MM.1S (cell line): ENCODE measurements at regions not wholly inside any gene's neighbourhood (a gene's known extent, or its start where the extent isn't known, plus 50 kb on each side); places are given as distances from the start of the nearest gene placed in this dataset.

Source experiments
- DNase-seq: peaks from one replicate; pipeline ENCODE4 v3.0.0-alpha.2; 2015
- H2AFZ ChIP-seq: fragments of 300-600 bp; sonication (generic); 2 replicates; pipeline ENCODE4 v1.6.0; 2016; ENCODE audit warnings: antibody characterized with exemption, low read length
- H3F3A ChIP-seq: fragments of 300-600 bp; sonication (generic); 2 replicates; pipeline ENCODE4 v1.6.1; 2016; ENCODE audit warnings: mild to moderate bottlenecking, antibody characterized with exemption, low read length, moderate library complexity, mixed read lengths; ENCODE audit not compliant: insufficient read depth
- H3K27ac ChIP-seq: fragments of 300-600 bp; sonication (generic); 2 replicates; pipeline ENCODE4 v1.5.1; 2016; ENCODE audit warnings: mild to moderate bottlenecking, low read length
- H3K27me3 ChIP-seq: fragments of 300-600 bp; sonication (generic); replicated peaks from 2 replicates; pipeline ENCODE4 v1.6.0; 2016; ENCODE audit warnings: low read length; ENCODE audit not compliant: insufficient read depth
- H3K36me3 ChIP-seq: fragments of 300-600 bp; sonication (generic); replicated peaks from 2 replicates; pipeline ENCODE4 v1.6.1; 2016; ENCODE audit warnings: mild to moderate bottlenecking, low read length, mixed read lengths; ENCODE audit not compliant: insufficient read depth
- H3K4me1 ChIP-seq: fragments of 300-600 bp; sonication (generic); 2 replicates; pipeline ENCODE4 v1.6.1; 2016; ENCODE audit warnings: low read length, mixed read lengths
- H3K4me2 ChIP-seq: fragments of 300-600 bp; sonication (generic); 2 replicates; pipeline ENCODE4 v1.6.0; 2016; ENCODE audit warnings: low read depth, low read length
- H3K4me3 ChIP-seq: fragments of 300-600 bp; sonication (generic); 2 replicates; pipeline ENCODE4 v1.5.1; 2016; ENCODE audit warnings: low read length, mixed read lengths
- H3K79me2 ChIP-seq: fragments of 300-600 bp; sonication (generic); 2 replicates; pipeline ENCODE4 v1.6.1; 2016; ENCODE audit warnings: mixed run types, low read length, mixed read lengths
- H3K9ac ChIP-seq: fragments of 300-600 bp; sonication (generic); 2 replicates; pipeline ENCODE4 v1.6.1; 2016; ENCODE audit warnings: low read length, mixed read lengths
- H3K9me2 ChIP-seq: fragments of 300-600 bp; sonication (generic); replicated peaks from 2 replicates; pipeline ENCODE4 v1.6.1; 2016; ENCODE audit warnings: mild to moderate bottlenecking, low read length, mixed read lengths; ENCODE audit not compliant: insufficient read depth
- H3K9me3 ChIP-seq: fragments of 300-600 bp; sonication (generic); replicated peaks from 2 replicates; pipeline ENCODE4 v1.6.1; 2016; ENCODE audit warnings: mild to moderate bottlenecking, low read length, mixed read lengths; ENCODE audit not compliant: insufficient read depth
- H4K20me1 ChIP-seq: fragments of 300-600 bp; sonication (generic); 2 replicates; pipeline ENCODE4 v1.6.1; 2016; ENCODE audit warnings: mild to moderate bottlenecking, low read length, moderate library complexity, mixed read lengths; ENCODE audit not compliant: insufficient read depth
- EZH2 ChIP-seq: fragments of 300-600 bp; sonication (generic); optimal IDR thresholded peaks from 2 replicates; pipeline ENCODE3; 2017; ENCODE audit warnings: low read depth, mild to moderate bottlenecking, antibody characterized with exemption, low read length, mixed read lengths
- EZH2phosphoT487 ChIP-seq: fragments of 300-600 bp; sonication (generic); IDR thresholded peaks from 2 replicates; pipeline ENCODE4 v1.6.1; 2018; ENCODE audit warnings: antibody characterized with exemption, low read length
- TF ChIP-seq, protein P1 (sequence below): fragments of 300-600 bp; sonication (generic); IDR thresholded peaks from 2 replicates; pipeline ENCODE4 v1.5.1; 2016; ENCODE audit warnings: antibody characterized with exemption, low read length, mixed read lengths

GRCh38 chr14:29463727-29464395 lies 463.8 kb downstream of the PRKD1 start:
- Histone ChIP-seq H3K79me2 (no peaks in the 10 kb centered on the region), H3K27ac (no peak overlapping the region), H3K4me3 (no peak overlapping the region), H4K20me1 (no peaks in the 10 kb centered on the region), H3K36me3 (no peaks in the 10 kb centered on the region), H3K9me3 (no peaks in the 10 kb centered on the region), H3K9ac (no peak overlapping the region), H3K9me2 (no peaks in the 10 kb centered on the region), H3K27me3 (no peaks in the 10 kb centered on the region), H3K4me2 (no peak overlapping the region), H3K4me1 (no peaks in the 10 kb centered on the region), H2AFZ (no peak overlapping the region), H3F3A (no peaks in the 10 kb centered on the region)
- TF ChIP-seq EZH2phosphoT487 = no peak
- no peak for TF ChIP-seq EZH2
- TF ChIP-seq, protein P1, sequence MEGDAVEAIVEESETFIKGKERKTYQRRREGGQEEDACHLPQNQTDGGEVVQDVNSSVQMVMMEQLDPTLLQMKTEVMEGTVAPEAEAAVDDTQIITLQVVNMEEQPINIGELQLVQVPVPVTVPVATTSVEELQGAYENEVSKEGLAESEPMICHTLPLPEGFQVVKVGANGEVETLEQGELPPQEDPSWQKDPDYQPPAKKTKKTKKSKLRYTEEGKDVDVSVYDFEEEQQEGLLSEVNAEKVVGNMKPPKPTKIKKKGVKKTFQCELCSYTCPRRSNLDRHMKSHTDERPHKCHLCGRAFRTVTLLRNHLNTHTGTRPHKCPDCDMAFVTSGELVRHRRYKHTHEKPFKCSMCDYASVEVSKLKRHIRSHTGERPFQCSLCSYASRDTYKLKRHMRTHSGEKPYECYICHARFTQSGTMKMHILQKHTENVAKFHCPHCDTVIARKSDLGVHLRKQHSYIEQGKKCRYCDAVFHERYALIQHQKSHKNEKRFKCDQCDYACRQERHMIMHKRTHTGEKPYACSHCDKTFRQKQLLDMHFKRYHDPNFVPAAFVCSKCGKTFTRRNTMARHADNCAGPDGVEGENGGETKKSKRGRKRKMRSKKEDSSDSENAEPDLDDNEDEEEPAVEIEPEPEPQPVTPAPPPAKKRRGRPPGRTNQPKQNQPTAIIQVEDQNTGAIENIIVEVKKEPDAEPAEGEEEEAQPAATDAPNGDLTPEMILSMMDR = no peak
- no peak for DNase-seq

GRCh38 chr14:29465095-29465494 lies 462.6 kb downstream of the PRKD1 start:
- no peaks in the 10 kb centered on the region for H3K9me2 ChIP-seq
- no peak overlapping the region for H3K4me2 ChIP-seq
- DNase-seq = no peak
- H3K27me3 ChIP-seq = no peaks in the 10 kb centered on the region
- H3K9me3 ChIP-seq = no peaks in the 10 kb centered on the region
- no peak overlapping the region for H2AFZ ChIP-seq
- H3K9ac ChIP-seq = no peak overlapping the region
- H3K36me3 ChIP-seq = no peaks in the 10 kb centered on the region
- H3K79me2 ChIP-seq = no peaks in the 10 kb centered on the region
- H3K4me1 ChIP-seq = no peaks in the 10 kb centered on the region
- no peak for TF ChIP-seq EZH2
- TF ChIP-seq, protein P1 = no peak
- TF ChIP-seq EZH2phosphoT487 = no peak
- H4K20me1 ChIP-seq = no peaks in the 10 kb centered on the region
- no peak overlapping the region for H3K27ac ChIP-seq
- no peak overlapping the region for H3K4me3 ChIP-seq
- no peaks in the 10 kb centered on the region for H3F3A ChIP-seq

DNA sequence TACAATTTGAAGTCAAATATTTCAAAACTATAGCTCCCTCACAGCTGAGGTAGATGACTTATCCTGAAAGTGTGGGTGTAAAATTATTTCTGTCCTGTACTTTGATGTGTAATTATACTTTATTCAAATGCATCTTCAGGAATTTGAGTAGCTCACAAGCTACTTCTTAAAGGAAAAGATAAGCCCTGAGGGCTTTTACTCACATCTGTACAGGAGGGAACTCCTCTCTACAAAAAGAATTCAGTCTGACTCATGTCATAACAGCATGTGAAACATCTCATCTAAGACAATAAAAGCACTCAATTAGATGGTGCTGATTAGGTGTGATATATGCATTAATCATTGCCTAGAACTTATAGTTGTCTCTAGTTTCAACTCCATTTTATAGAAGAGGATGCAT lies 452.0 kb downstream of the PRKD1 start:
- H4K20me1 ChIP-seq = no peaks in the 10 kb centered on the region
- H2AFZ ChIP-seq = no peak overlapping the region
- no peak overlapping the region for H3K4me3 ChIP-seq
- H3K27ac ChIP-seq = no peak overlapping the region
- no peaks in the 10 kb centered on the region for H3K4me1 ChIP-seq
- H3K9me3 ChIP-seq = no peaks in the 10 kb centered on the region
- no peak for DNase-seq
- no peaks in the 10 kb centered on the region for H3K9me2 ChIP-seq
- no peak for TF ChIP-seq EZH2
- TF ChIP-seq, protein P1 = no peak
- no peak for TF ChIP-seq EZH2phosphoT487
- H3K27me3 ChIP-seq = no peaks in the 10 kb centered on the region
- no peak overlapping the region for H3K9ac ChIP-seq
- H3K36me3 ChIP-seq = no peaks in the 10 kb centered on the region
- no peaks in the 10 kb centered on the region for H3F3A ChIP-seq
- no peak overlapping the region for H3K4me2 ChIP-seq
- no peaks in the 10 kb centered on the region for H3K79me2 ChIP-seq
